Neural cell (in vitro differentiated cells): ENCODE measurements at regions not wholly inside any gene's neighbourhood (a gene's known extent, or its start where the extent isn't known, plus 50 kb on each side); places are given as distances from the start of the nearest gene placed in this dataset.

Experiments used
- EZH2 ChIP-seq: fragments of 200-600, 300-800 bp; shearing (Covaris generic), sonication (generic); IDR thresholded peaks from 2 replicates; pipeline ENCODE4 v1.6.1; 2014; ENCODE audit warnings: antibody characterized with exemption, low read length, borderline replicate concordance, mild to moderate bottlenecking; ENCODE audit not compliant: insufficient read depth, poor library complexity, severe bottlenecking
- POLR2AphosphoS5 ChIP-seq: IDR thresholded peaks from 2 replicates; pipeline ENCODE4 v1.6.1; 2012
- TAF1 ChIP-seq: IDR thresholded peaks from 2 replicates; pipeline ENCODE4 v1.6.1; 2012; ENCODE audit warnings: low read depth
- TF ChIP-seq, protein P1 (sequence below): fragments of 450-650 bp; IDR thresholded peaks from 2 replicates; pipeline ENCODE4 v1.5.1; 2014; ENCODE audit warnings: antibody characterized with exemption, mild to moderate bottlenecking, moderate library complexity; ENCODE audit not compliant: poor library complexity, severe bottlenecking

- TF ChIP-seq TAF1 (no peak), POLR2AphosphoS5 (no peak), EZH2 (no peak)
- TF ChIP-seq, protein P1, sequence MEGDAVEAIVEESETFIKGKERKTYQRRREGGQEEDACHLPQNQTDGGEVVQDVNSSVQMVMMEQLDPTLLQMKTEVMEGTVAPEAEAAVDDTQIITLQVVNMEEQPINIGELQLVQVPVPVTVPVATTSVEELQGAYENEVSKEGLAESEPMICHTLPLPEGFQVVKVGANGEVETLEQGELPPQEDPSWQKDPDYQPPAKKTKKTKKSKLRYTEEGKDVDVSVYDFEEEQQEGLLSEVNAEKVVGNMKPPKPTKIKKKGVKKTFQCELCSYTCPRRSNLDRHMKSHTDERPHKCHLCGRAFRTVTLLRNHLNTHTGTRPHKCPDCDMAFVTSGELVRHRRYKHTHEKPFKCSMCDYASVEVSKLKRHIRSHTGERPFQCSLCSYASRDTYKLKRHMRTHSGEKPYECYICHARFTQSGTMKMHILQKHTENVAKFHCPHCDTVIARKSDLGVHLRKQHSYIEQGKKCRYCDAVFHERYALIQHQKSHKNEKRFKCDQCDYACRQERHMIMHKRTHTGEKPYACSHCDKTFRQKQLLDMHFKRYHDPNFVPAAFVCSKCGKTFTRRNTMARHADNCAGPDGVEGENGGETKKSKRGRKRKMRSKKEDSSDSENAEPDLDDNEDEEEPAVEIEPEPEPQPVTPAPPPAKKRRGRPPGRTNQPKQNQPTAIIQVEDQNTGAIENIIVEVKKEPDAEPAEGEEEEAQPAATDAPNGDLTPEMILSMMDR, result no peak
These were observed 234.3 kb upstream of the HHIP start for GRCh38 chr4:144411700-144412099.
